ENCODE measurements at regions not wholly inside any gene's neighbourhood (a gene's known extent, or its start where the extent isn't known, plus 50 kb on each side); places are given as distances from the start of the nearest gene placed in this dataset.

- no peaks in the 10 kb centered on the region for H3K9me3 ChIP-seq (ENCODE audit: control insufficient read depth in 2 of 2, low read length in 2 of 2)
- no peaks in the 10 kb centered on the region for H3K36me3 ChIP-seq (ENCODE audit: control insufficient read depth in 2 of 2, insufficient read depth in 2 of 2, low read length in 2 of 2)
- no peak overlapping the region for H3K4me3 ChIP-seq (ENCODE audit: low read length in 2 of 2)
- no peaks in the 10 kb centered on the region for H3K27me3 ChIP-seq (ENCODE audit: control insufficient read depth in 1 of 2, insufficient read depth in 2 of 2, low read length in 2 of 2)
- no peak overlapping the region for H3K9ac ChIP-seq (ENCODE audit: low read length in 2 of 2)
- H3K27ac ChIP-seq (ENCODE audit: low read length): no peak overlapping the region
- H3K4me1 ChIP-seq (ENCODE audit: control insufficient read depth, insufficient read depth, low read length): no peaks in the 10 kb centered on the region
Measured at GRCh38 chr4:23062188-23062587, 369.5 kb downstream of the GBA3 start.

DNA sequence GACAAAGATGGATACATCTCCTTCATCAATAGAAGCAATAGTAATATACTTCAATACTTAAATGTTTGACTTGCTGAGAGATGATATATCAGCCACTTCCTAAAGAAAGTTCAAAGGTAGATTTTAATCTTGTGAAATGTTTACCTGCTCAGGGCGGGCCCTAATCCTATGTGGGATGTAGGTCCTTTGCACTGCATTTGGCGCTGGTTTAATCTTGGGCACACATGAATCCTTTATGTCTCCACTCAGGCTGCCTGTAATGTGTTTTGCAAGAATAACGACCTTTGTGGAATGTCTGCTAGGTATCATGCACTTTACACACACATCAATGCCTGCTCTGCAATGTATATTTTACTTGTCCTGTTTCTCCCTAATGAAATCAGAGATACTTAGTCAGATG, 368.7 kb downstream of the GBA3 start:
- Histone ChIP-seq H3K9ac (ENCODE audit: low read length in 2 of 2) (no peak overlapping the region), H3K27ac (ENCODE audit: low read length) (no peak overlapping the region), H3K36me3 (ENCODE audit: control insufficient read depth in 2 of 2, insufficient read depth in 2 of 2, low read length in 2 of 2) (no peaks in the 10 kb centered on the region), H3K27me3 (ENCODE audit: control insufficient read depth in 1 of 2, insufficient read depth in 2 of 2, low read length in 2 of 2) (no peaks in the 10 kb centered on the region), H3K4me3 (ENCODE audit: low read length in 2 of 2) (no peak overlapping the region), H3K4me1 (ENCODE audit: control insufficient read depth, insufficient read depth, low read length) (no peaks in the 10 kb centered on the region), H3K9me3 (ENCODE audit: control insufficient read depth in 2 of 2, low read length in 2 of 2) (no peaks in the 10 kb centered on the region)

DNA sequence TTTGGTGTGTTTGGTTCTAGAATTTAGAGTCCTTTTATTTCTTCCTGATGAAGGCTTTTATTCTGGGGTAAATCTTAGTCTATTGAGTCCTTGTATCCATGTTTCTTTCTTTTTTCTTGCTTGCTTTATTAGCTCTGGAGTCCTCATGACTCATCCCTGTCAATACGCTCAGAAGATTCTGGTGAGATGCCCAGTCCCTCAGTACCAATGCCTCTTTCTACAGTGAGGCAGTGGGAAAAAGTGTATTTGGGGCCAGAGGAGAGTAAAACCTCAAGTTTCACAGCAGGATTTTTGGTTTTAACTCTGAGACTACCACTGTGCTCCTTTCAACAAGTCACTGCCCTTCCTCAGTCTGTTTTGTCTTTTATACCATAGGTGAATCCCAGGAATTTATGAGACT, 368.0 kb downstream of the GBA3 start:
- Histone ChIP-seq H3K36me3 (ENCODE audit: control insufficient read depth in 2 of 2, insufficient read depth in 2 of 2, low read length in 2 of 2) (no peaks in the 10 kb centered on the region), H3K9me3 (ENCODE audit: control insufficient read depth in 2 of 2, low read length in 2 of 2) (no peaks in the 10 kb centered on the region), H3K27ac (ENCODE audit: low read length) (no peak overlapping the region), H3K4me3 (ENCODE audit: low read length in 2 of 2) (no peak overlapping the region), H3K9ac (ENCODE audit: low read length in 2 of 2) (no peak overlapping the region), H3K4me1 (ENCODE audit: control insufficient read depth, insufficient read depth, low read length) (no peaks in the 10 kb centered on the region), H3K27me3 (ENCODE audit: control insufficient read depth in 1 of 2, insufficient read depth in 2 of 2, low read length in 2 of 2) (no peaks in the 10 kb centered on the region)

- no peak overlapping the region for H3K27ac ChIP-seq (ENCODE audit: low read length)
- H3K4me1 ChIP-seq (ENCODE audit: control insufficient read depth, insufficient read depth, low read length): no peaks in the 10 kb centered on the region
- no peak overlapping the region for H3K4me3 ChIP-seq (ENCODE audit: low read length in 2 of 2)
- no peaks in the 10 kb centered on the region for H3K36me3 ChIP-seq (ENCODE audit: control insufficient read depth in 2 of 2, insufficient read depth in 2 of 2, low read length in 2 of 2)
- no peaks in the 10 kb centered on the region for H3K9me3 ChIP-seq (ENCODE audit: control insufficient read depth in 2 of 2, low read length in 2 of 2)
- no peak overlapping the region for H3K9ac ChIP-seq (ENCODE audit: low read length in 2 of 2)
- H3K27me3 ChIP-seq (ENCODE audit: control insufficient read depth in 1 of 2, insufficient read depth in 2 of 2, low read length in 2 of 2): no peaks in the 10 kb centered on the region
Measured at GRCh38 chr4:23058165-23058776, 365.5 kb downstream of the GBA3 start.

DNA sequence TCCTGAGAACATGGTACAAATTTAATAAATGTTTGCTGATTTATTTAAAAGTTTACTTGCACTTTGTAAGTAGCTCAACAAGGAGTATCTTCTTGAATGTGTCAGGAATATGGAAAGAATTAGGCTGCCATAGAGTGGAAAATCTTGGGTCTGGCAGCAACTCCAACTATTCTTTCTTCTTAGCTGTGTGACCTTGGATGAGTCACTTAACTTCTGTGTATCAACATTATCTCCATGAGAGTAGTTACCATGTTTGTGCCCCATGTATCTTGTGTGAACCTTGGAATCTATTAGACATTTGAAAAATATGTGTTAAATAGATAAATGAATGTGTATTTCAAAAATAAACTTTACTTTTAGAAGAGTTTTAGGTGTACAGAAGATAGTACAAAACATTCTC, 348.8 kb downstream of the GBA3 start:
- H3K4me3 ChIP-seq (ENCODE audit: low read length in 2 of 2): no peak overlapping the region
- H3K9ac ChIP-seq (ENCODE audit: low read length in 2 of 2): no peak overlapping the region
- H3K27me3 ChIP-seq (ENCODE audit: control insufficient read depth in 1 of 2, insufficient read depth in 2 of 2, low read length in 2 of 2): no peaks in the 10 kb centered on the region
- H3K27ac ChIP-seq (ENCODE audit: low read length): no peak overlapping the region
- no peaks in the 10 kb centered on the region for H3K9me3 ChIP-seq (ENCODE audit: control insufficient read depth in 2 of 2, low read length in 2 of 2)
- H3K4me1 ChIP-seq (ENCODE audit: control insufficient read depth, insufficient read depth, low read length): no peaks in the 10 kb centered on the region
- H3K36me3 ChIP-seq (ENCODE audit: control insufficient read depth in 2 of 2, insufficient read depth in 2 of 2, low read length in 2 of 2): no peaks in the 10 kb centered on the region

DNA sequence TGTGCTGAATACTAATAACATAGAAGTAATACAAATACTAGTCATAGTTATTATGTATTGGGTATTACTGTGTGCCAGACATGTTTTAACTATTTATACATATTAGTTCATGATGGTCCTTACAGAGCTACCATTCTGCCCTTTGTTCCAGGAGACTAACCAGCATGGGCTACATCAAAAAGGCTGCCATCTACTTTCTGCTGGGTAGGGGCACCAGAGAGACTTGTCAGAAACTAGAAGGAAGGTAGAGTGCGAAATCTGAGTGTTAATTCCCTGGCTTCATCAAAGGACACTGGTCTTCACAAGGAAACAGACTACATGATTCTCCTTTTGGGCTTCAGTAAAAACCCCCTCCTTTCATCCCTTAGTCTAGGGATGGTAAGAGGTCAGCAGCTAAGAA, 347.8 kb downstream of the GBA3 start:
- H3K27ac ChIP-seq (ENCODE audit: low read length): no peak overlapping the region
- H3K27me3 ChIP-seq (ENCODE audit: control insufficient read depth in 1 of 2, insufficient read depth in 2 of 2, low read length in 2 of 2): no peaks in the 10 kb centered on the region
- H3K4me1 ChIP-seq (ENCODE audit: control insufficient read depth, insufficient read depth, low read length): no peaks in the 10 kb centered on the region
- no peaks in the 10 kb centered on the region for H3K36me3 ChIP-seq (ENCODE audit: control insufficient read depth in 2 of 2, insufficient read depth in 2 of 2, low read length in 2 of 2)
- H3K9me3 ChIP-seq (ENCODE audit: control insufficient read depth in 2 of 2, low read length in 2 of 2): no peaks in the 10 kb centered on the region
- H3K9ac ChIP-seq (ENCODE audit: low read length in 2 of 2): no peak overlapping the region
- no peak overlapping the region for H3K4me3 ChIP-seq (ENCODE audit: low read length in 2 of 2)

GRCh38 chr4:23039818-23040217, 347.1 kb downstream of the GBA3 start:
- Histone ChIP-seq H3K27ac (ENCODE audit: low read length) (no peak overlapping the region), H3K9ac (ENCODE audit: low read length in 2 of 2) (no peak overlapping the region), H3K27me3 (ENCODE audit: control insufficient read depth in 1 of 2, insufficient read depth in 2 of 2, low read length in 2 of 2) (no peaks in the 10 kb centered on the region), H3K36me3 (ENCODE audit: control insufficient read depth in 2 of 2, insufficient read depth in 2 of 2, low read length in 2 of 2) (no peaks in the 10 kb centered on the region), H3K4me1 (ENCODE audit: control insufficient read depth, insufficient read depth, low read length) (no peaks in the 10 kb centered on the region), H3K9me3 (ENCODE audit: control insufficient read depth in 2 of 2, low read length in 2 of 2) (no peaks in the 10 kb centered on the region), H3K4me3 (ENCODE audit: low read length in 2 of 2) (no peak overlapping the region)

DNA sequence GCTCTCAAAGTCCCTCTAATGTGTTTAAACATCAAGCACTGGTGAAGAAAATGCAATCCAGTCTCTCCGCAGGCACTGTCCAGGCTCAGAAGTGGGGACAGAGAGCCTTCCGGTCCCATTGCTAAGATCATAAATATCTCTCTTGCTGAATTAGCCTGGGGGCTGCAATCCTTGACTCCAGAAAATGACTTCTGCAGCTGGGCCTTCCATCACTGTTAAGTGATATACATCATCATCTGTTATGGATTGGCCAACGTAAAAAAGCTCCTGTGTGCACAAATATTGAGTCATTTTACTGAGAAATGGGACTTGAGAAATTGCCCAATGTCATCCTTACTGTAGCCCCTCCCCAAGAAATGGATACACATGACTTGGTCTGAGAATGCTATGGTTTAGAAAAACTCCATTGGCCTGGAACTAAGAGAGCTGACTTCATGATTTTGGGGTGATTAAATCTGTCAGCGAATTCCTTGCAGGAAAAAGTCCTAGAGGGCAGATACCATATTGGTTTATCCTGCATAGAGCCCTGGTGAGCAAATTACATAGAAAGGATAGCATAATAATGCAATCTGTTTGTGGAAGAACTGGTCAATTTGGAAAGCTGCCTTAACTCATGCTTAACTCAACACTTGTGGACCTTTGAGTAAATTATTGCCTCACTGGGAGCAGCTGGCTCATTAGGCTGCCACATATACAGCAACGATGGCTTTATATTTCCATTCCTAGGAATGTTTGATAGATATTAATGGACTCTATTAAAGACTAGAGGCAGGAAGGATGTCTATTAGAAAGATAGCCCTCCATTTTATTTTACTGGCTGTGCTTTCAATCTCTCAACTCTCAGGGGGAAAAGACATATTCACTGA, 346.1 kb downstream of the GBA3 start:
- H3K9ac ChIP-seq (ENCODE audit: low read length in 2 of 2): no peak overlapping the region
- no peaks in the 10 kb centered on the region for H3K9me3 ChIP-seq (ENCODE audit: control insufficient read depth in 2 of 2, low read length in 2 of 2)
- no peaks in the 10 kb centered on the region for H3K27me3 ChIP-seq (ENCODE audit: control insufficient read depth in 1 of 2, insufficient read depth in 2 of 2, low read length in 2 of 2)
- no peak overlapping the region for H3K27ac ChIP-seq (ENCODE audit: low read length)
- H3K4me3 ChIP-seq (ENCODE audit: low read length in 2 of 2): no peak overlapping the region
- no peaks in the 10 kb centered on the region for H3K4me1 ChIP-seq (ENCODE audit: control insufficient read depth, insufficient read depth, low read length)
- no peaks in the 10 kb centered on the region for H3K36me3 ChIP-seq (ENCODE audit: control insufficient read depth in 2 of 2, insufficient read depth in 2 of 2, low read length in 2 of 2)

DNA sequence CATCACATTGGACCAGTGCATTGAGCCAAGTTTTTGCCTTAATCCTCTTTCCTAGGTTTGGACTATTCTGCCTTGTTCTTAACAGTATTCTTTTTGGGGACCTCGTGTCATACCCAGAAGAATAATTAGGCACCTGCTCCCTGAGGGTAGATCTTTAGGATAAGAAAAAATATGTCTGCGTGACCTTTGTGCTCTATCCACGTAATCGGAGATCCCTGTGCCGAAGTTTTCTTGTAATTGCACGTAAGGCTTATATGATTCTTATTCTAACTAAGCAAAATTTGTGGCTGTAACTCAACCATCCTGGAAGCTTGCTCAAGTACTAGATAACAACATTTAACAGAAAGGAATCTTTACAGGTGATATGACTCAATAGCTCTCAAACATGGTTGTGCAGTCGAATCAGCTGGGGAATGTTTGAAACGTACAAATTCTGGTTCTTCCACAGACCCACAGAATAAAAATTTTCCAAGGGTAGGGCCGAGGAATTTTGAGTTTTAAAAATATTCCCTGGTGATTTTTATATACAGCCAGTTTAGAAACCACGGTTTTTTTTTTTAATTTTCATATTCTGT, 344.3 kb downstream of the GBA3 start:
- no peaks in the 10 kb centered on the region for H3K4me1 ChIP-seq (ENCODE audit: control insufficient read depth, insufficient read depth, low read length)
- H3K9ac ChIP-seq (ENCODE audit: low read length in 2 of 2): no peak overlapping the region
- H3K36me3 ChIP-seq (ENCODE audit: control insufficient read depth in 2 of 2, insufficient read depth in 2 of 2, low read length in 2 of 2): no peaks in the 10 kb centered on the region
- H3K27me3 ChIP-seq (ENCODE audit: control insufficient read depth in 1 of 2, insufficient read depth in 2 of 2, low read length in 2 of 2): no peaks in the 10 kb centered on the region
- no peaks in the 10 kb centered on the region for H3K9me3 ChIP-seq (ENCODE audit: control insufficient read depth in 2 of 2, low read length in 2 of 2)
- no peak overlapping the region for H3K27ac ChIP-seq (ENCODE audit: low read length)
- no peak overlapping the region for H3K4me3 ChIP-seq (ENCODE audit: low read length in 2 of 2)

DNA sequence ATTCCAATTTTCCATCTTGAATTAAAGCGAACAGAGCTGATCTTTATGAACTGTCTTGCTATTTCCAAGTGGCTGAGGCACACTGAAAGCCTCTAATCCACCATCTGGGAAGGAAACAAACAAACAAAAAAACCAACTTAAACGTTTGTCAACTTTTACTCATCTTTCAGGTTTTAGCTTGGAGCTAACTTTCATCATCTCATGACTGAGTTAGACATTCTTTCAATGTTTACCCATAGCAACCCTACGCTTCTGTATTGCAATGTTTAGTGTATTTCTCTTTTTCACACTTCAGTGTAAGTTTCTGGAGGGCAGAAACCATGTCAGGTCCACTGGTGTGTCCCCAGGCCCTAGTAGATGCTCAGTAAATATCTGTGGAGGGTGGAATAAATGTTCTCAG, 343.8 kb downstream of the GBA3 start:
- Histone ChIP-seq H3K4me3 (ENCODE audit: low read length in 2 of 2) (no peak overlapping the region), H3K4me1 (ENCODE audit: control insufficient read depth, insufficient read depth, low read length) (no peaks in the 10 kb centered on the region), H3K27ac (ENCODE audit: low read length) (no peak overlapping the region)

DNA sequence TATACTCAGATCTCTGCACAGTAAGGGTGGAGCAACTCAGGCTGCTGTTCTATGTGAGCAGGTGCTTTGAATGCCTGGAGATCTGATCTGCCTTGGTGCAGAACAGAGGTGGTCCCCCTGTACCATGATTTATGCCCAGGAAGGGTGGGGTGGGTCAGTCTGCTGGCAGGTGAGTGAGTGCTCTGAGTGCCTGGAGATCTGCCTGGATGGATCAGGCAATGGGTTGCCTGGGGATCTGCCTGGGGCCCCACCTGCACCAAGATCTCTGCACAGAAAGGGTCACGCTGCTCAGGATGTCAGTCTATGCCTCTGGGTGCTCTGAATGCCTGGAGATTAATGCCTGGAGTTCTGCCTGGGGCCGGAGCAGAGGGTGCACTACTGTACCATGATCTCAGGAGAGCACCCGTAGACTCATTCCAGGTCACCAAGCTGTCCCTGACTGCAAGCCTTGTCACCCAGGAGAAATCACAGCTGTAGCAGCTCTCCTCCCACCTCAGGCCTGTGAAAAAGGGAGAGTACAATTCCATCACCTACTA, 342.9 kb downstream of the GBA3 start:
- H3K9ac ChIP-seq (ENCODE audit: low read length in 2 of 2): no peak overlapping the region
- no peak overlapping the region for H3K4me3 ChIP-seq (ENCODE audit: low read length in 2 of 2)
- no peaks in the 10 kb centered on the region for H3K4me1 ChIP-seq (ENCODE audit: control insufficient read depth, insufficient read depth, low read length)
- H3K9me3 ChIP-seq (ENCODE audit: control insufficient read depth in 2 of 2, low read length in 2 of 2): no peaks in the 10 kb centered on the region
- H3K27me3 ChIP-seq (ENCODE audit: control insufficient read depth in 1 of 2, insufficient read depth in 2 of 2, low read length in 2 of 2): no peaks in the 10 kb centered on the region
- H3K36me3 ChIP-seq (ENCODE audit: control insufficient read depth in 2 of 2, insufficient read depth in 2 of 2, low read length in 2 of 2): no peaks in the 10 kb centered on the region
- H3K27ac ChIP-seq (ENCODE audit: low read length): no peak overlapping the region

More for the DNA sequence above, 343.8 kb downstream of the GBA3 start:
- H3K9ac ChIP-seq (ENCODE audit: low read length in 2 of 2): no peak overlapping the region
- H3K27me3 ChIP-seq (ENCODE audit: control insufficient read depth in 1 of 2, insufficient read depth in 2 of 2, low read length in 2 of 2): no peaks in the 10 kb centered on the region
- H3K9me3 ChIP-seq (ENCODE audit: control insufficient read depth in 2 of 2, low read length in 2 of 2): no peaks in the 10 kb centered on the region
- no peaks in the 10 kb centered on the region for H3K36me3 ChIP-seq (ENCODE audit: control insufficient read depth in 2 of 2, insufficient read depth in 2 of 2, low read length in 2 of 2)

All from stomach smooth muscle (tissue), 2 donors.